Karpas-422 (cell line): ENCODE measurements at regions not wholly inside any gene's neighbourhood (a gene's known extent, or its start where the extent isn't known, plus 50 kb on each side); places are given as distances from the start of the nearest gene placed in this dataset.
A peak's percentile ranks its signal among the peaks of the same experiment; 100 is the strongest.
"Not testable (repeated sequence)": the region's sequence is repeated elsewhere in the genome, so short reads cannot be mapped to it uniquely, and the experiment has no call there.

Experiments
- DNase-seq: peaks from one replicate; pipeline ENCODE4 v3.0.0-alpha.2; 2015
- H2AFZ ChIP-seq: fragments of 200-600 bp; sonication (generic); 2 replicates; pipeline ENCODE4 v1.6.1; 2014; ENCODE audit warnings: antibody characterized with exemption, low read length, mixed read lengths
- H3K27ac ChIP-seq: fragments of 200-600 bp; sonication (generic); 2 replicates; pipeline ENCODE4 v1.5.1; 2014; ENCODE audit warnings: mild to moderate bottlenecking, low read length, moderate library complexity
- H3K27me3 ChIP-seq: fragments of 200-600 bp; sonication (generic); 2 replicates; pipeline ENCODE4 v1.6.1; 2014; ENCODE audit warnings: low read length, mixed read lengths
- H3K36me3 ChIP-seq: fragments of 200-600 bp; sonication (generic); 2 replicates; pipeline ENCODE4 v1.6.1; 2014; ENCODE audit warnings: low read length, mixed read lengths; ENCODE audit not compliant: insufficient read depth
- H3K4me1 ChIP-seq: fragments of 200-600 bp; sonication (generic); 2 replicates; pipeline ENCODE4 v1.6.1; 2014; ENCODE audit warnings: mild to moderate bottlenecking, low read length, mixed read lengths
- H3K4me2 ChIP-seq: fragments of 200-600 bp; sonication (generic); 2 replicates; pipeline ENCODE4 v1.6.1; 2014; ENCODE audit warnings: low read length, low read depth, mild to moderate bottlenecking; ENCODE audit not compliant: poor library complexity, severe bottlenecking
- H3K4me3 ChIP-seq: fragments of 200-600 bp; sonication (generic); 2 replicates; pipeline ENCODE4 v1.5.1; 2014; ENCODE audit warnings: mild to moderate bottlenecking, antibody characterized with exemption, low read length, mixed read lengths
- H3K79me2 ChIP-seq: fragments of 200-600 bp; sonication (generic); 2 replicates; pipeline ENCODE4 v1.6.1; 2014; ENCODE audit warnings: mild to moderate bottlenecking, low read length, mixed read lengths
- H3K9ac ChIP-seq: fragments of 200-600 bp; sonication (generic); 2 replicates; pipeline ENCODE4 v1.6.0; 2014; ENCODE audit warnings: low read length
- H3K9me2 ChIP-seq: fragments of 200-600 bp; sonication (generic), shearing (Covaris generic); replicated peaks from 2 replicates; pipeline ENCODE4 v1.6.0; 2014; ENCODE audit warnings: mild to moderate bottlenecking, low read length, moderate library complexity; ENCODE audit not compliant: insufficient read depth
- H3K9me3 ChIP-seq: fragments of 300-700, 200-600 bp; sonication (generic); 2 replicates; pipeline ENCODE4 v1.6.1; 2014; ENCODE audit warnings: low read length, mixed read lengths
- H4K20me1 ChIP-seq: fragments of 200-600 bp; sonication (generic); 2 replicates; pipeline ENCODE4 v1.6.1; 2014; ENCODE audit warnings: mild to moderate bottlenecking, antibody characterized with exemption, low read length, low read depth; ENCODE audit not compliant: insufficient read depth

DNA sequence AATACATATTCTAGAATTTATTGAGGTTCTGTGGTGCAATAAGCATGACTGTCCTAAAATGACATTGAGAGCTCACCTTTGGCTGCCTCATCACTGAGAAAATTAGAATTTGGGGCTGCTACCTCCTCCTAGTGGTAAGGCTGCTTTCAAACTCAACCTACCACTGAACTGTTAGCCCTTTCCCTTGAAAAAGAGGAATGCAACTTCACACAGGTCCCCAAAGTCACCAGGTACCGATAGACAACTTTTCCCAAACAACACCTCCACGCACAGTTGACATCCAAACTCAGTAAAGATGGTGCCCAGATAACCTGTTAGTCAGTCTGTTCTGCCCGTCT lies 75.9 kb upstream of the SCIN start:
- Histone ChIP-seq H3K9me3 (no peaks in the 10 kb centered on the region), H3K79me2 (no peaks in the 10 kb centered on the region), H4K20me1 (no peaks in the 10 kb centered on the region), H3K4me1 (no peaks in the 10 kb centered on the region), H3K4me2 (no peak overlapping the region), H3K27me3 (no peaks in the 10 kb centered on the region), H3K9me2 (no peaks in the 10 kb centered on the region), H3K9ac (no peak overlapping the region), H3K4me3 (no peak overlapping the region), H3K27ac (no peak overlapping the region), H3K36me3 (no peaks in the 10 kb centered on the region), H2AFZ (no peak overlapping the region)
- no peak for DNase-seq

DNA sequence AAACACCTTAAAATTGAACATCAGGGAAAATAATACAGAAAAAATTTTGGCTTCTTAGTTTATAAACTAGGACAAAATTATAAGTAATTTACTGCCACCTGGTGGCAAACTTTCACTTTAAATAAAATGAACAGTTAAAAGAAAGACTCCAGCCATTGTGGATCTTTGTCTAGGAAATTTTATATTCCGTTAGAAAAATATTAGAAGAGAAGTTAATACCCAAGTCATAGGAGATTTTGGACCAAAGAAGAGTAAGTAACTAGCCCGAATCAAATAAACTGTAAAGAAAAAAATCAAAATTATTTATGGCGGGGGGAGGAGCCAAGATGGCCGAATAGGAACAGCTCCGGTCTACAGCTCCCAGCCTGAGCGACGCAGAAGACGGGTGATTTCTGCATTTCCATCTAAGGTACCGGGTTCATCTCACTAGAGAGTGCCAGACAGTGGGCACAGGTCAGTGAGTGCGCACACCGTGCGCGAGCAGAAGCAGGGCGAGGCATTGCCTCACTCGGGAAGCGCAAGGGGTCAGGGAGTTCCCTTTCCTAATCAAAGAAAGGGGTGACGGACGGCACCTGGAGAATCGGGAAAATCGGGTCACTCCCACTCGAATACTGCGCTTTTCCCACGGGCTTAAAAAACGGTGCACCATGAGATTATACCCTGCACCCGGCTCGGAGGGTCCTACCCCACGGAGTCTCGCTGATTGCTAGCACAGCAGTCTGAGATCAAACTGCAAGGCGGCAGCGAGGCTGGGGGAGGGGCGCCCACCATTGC lies 73.4 kb upstream of the SCIN start:
- peak; percentile 77 for DNase-seq
- H2AFZ ChIP-seq, H3K9ac ChIP-seq: not testable (repeated sequence)

DNA sequence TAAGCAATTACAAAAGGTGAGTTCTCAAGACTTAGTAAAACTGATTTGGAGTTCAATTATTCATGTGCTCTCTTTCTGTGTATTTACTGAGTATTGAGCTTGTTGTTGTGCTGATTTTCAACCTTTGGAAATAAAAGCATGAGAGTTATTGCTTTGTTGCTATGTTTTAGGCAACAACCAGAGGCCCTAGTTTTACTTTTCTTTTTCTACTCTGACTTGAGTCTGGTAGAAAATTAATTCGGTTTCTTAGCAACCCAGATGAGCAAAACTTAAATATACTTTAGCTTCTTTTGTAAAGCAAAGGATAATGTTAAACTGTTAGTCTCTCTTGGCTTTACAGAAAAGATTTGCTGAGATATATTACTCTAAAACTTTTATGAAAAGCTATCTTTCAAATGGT lies 66.4 kb upstream of the SCIN start:
- Histone ChIP-seq H3K9ac (no peak overlapping the region), H3K79me2 (no peaks in the 10 kb centered on the region), H3K27me3 (no peaks in the 10 kb centered on the region), H4K20me1 (no peaks in the 10 kb centered on the region), H3K9me3 (no peaks in the 10 kb centered on the region), H3K4me1 (no peaks in the 10 kb centered on the region), H3K27ac (no peak overlapping the region), H2AFZ (no peak overlapping the region), H3K9me2 (no peaks in the 10 kb centered on the region), H3K4me2 (no peak overlapping the region), H3K4me3 (no peak overlapping the region), H3K36me3 (no peaks in the 10 kb centered on the region)
- no peak for DNase-seq

More for the DNA sequence above, 73.4 kb upstream of the SCIN start:
- not testable (repeated sequence) for H3K27me3 ChIP-seq, H3K36me3 ChIP-seq, H4K20me1 ChIP-seq, H3K9me2 ChIP-seq, H3K79me2 ChIP-seq, H3K9me3 ChIP-seq, H3K4me3 ChIP-seq, H3K4me2 ChIP-seq, H3K27ac ChIP-seq, H3K4me1 ChIP-seq

DNA sequence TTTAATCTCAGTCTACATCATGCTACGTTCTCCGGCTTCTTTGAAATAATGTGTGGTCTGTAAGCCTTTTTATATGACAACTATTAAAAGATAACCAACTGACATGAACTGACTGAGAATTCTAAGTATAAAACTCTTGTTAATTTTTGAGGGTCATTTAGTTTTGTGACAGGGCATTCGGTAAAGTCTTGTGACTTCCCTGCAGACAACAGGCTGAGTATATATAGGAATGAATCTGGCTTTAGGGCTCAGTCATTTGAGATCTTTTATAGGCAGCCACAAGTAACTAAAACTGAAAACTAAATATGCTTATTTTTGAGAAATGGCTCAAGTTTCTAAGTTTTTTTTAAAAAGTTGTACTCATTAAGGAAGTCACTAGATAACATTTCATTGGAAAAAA lies 62.5 kb upstream of the SCIN start:
- Histone ChIP-seq H3K79me2 (no peaks in the 10 kb centered on the region), H3K27ac (no peak overlapping the region), H3K4me1 (no peaks in the 10 kb centered on the region), H3K9me2 (no peaks in the 10 kb centered on the region), H3K9ac (no peak overlapping the region), H3K36me3 (no peaks in the 10 kb centered on the region), H3K4me2 (no peak overlapping the region), H3K9me3 (no peaks in the 10 kb centered on the region), H3K4me3 (no peak overlapping the region), H2AFZ (no peak overlapping the region), H3K27me3 (no peaks in the 10 kb centered on the region), H4K20me1 (no peaks in the 10 kb centered on the region)
- DNase-seq: no peak

DNA sequence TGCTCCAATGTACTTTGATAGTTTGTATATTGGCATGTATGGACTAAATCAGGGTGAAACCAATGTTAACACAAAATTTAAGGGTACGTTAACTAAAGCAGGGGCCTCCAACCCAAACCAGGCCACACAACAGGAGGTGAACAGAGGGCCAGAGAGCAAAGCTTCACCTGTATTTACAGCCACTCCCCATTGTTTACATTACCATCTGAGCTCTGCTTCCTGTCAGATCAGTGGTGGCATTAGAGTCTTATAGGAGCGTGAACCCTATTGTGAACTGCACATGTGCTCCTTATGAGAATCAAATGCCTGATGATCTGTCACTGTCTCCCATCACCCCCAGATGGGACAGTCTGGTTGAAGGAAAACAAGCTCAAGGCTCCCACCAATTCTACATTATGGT lies 62.0 kb upstream of the SCIN start:
- Histone ChIP-seq H3K4me3 (no peak overlapping the region), H3K4me2 (no peak overlapping the region), H3K9me2 (no peaks in the 10 kb centered on the region), H3K4me1 (no peaks in the 10 kb centered on the region), H3K79me2 (no peaks in the 10 kb centered on the region), H3K27ac (no peak overlapping the region), H4K20me1 (no peaks in the 10 kb centered on the region), H3K36me3 (no peaks in the 10 kb centered on the region), H3K9ac (no peak overlapping the region), H3K9me3 (no peaks in the 10 kb centered on the region), H2AFZ (no peak overlapping the region), H3K27me3 (no peaks in the 10 kb centered on the region)
- DNase-seq: no peak

DNA sequence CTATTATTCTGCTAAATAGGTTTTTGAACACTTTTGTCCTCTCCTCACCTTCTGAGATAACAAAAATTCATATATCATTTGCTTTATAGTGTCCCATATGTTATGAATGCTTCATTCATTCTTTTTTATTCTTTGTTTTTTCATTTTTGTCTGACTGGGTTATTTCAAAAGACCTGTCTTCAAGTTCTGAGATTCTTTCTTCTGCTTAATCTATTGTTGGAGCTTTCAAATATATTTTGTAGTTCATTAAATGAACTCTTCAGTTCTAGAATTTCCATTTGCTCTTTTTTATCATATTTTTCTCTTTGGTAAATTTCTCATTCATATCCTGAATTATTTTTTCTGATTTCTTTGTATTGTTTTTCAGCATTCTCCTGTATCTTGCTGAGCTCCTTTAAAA lies 53.1 kb upstream of the SCIN start:
- H3K36me3 ChIP-seq: no peaks in the 10 kb centered on the region
- no peak for DNase-seq
- H3K4me2 ChIP-seq: no peak overlapping the region
- H4K20me1 ChIP-seq: no peaks in the 10 kb centered on the region
- H3K27me3 ChIP-seq: no peaks in the 10 kb centered on the region
- no peak overlapping the region for H3K27ac ChIP-seq
- H3K9ac ChIP-seq: no peak overlapping the region
- no peaks in the 10 kb centered on the region for H3K9me2 ChIP-seq
- no peak overlapping the region for H3K4me3 ChIP-seq
- no peak overlapping the region for H2AFZ ChIP-seq
- H3K79me2 ChIP-seq: no peaks in the 10 kb centered on the region
- H3K9me3 ChIP-seq: no peaks in the 10 kb centered on the region
- no peaks in the 10 kb centered on the region for H3K4me1 ChIP-seq

DNA sequence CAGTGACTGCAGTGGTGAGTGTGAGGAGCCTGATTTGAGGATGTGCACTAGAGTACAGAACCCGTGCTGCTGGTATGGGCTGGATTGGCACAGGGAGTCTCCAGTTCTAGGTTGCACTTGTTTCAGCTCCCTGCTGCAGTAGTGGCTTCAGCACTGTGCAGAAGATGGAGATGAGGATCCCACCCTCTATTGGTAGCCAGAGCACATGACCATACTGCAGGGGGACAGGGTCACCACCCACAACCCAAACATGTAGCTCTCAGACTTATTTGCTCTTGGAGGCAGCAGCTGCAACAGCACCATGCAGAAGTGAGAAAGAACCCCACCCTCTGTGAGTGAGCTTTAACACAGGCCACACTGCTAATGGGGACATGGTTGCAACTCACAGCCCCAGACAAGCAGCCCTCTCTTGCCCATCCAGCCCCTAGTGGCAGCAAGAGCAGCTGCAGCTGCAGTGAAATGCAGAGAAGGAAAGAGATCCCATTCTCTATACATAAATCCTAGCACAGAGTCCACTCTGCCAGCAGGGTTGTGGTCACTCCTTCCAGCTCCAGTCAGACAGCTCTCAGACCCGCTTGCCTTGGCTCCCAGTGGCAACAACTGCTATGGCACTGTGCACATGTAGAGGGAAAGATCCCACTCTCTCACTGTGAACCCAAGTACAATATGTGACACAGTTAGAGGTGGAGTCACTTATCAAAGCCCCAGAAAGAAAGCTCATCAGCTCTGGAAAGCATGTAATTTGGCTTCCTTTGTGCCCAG lies 51.4 kb upstream of the SCIN start:
- Histone ChIP-seq H3K9me2 (no peaks in the 10 kb centered on the region), H4K20me1 (no peaks in the 10 kb centered on the region), H3K27ac (no peak overlapping the region), H3K4me3 (no peak overlapping the region), H3K9ac (no peak overlapping the region), H3K27me3 (no peaks in the 10 kb centered on the region), H3K36me3 (no peaks in the 10 kb centered on the region), H3K79me2 (no peaks in the 10 kb centered on the region), H3K9me3 (no peaks in the 10 kb centered on the region), H2AFZ (no peak overlapping the region), H3K4me2 (no peak overlapping the region), H3K4me1 (no peaks in the 10 kb centered on the region)
- DNase-seq: peak; percentile 70

DNA sequence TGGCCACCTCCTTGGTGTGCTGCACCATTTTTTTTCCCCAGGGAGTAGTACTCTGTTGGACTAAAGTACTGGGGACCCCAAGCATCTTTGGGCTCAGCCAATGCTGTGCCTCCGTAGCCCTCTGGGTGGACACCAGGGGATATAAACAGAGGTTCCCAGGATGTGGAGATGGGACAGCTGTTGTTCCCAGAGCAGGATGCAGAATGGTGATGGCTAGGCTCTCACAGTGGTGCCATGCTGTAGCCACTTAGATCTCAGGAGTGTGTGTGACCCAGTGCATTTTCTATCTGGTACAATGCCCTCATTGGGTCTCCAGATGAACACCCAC lies 50.9 kb upstream of the SCIN start:
- Histone ChIP-seq H3K27me3 (no peaks in the 10 kb centered on the region), H3K27ac (no peak overlapping the region), H3K9me3 (no peaks in the 10 kb centered on the region), H3K4me1 (no peaks in the 10 kb centered on the region), H3K4me3 (no peak overlapping the region), H2AFZ (no peak overlapping the region), H3K36me3 (no peaks in the 10 kb centered on the region), H3K4me2 (no peak overlapping the region), H4K20me1 (no peaks in the 10 kb centered on the region), H3K9ac (no peak overlapping the region), H3K9me2 (no peaks in the 10 kb centered on the region), H3K79me2 (no peaks in the 10 kb centered on the region)
- DNase-seq: no peak
